ENCODE measurements at regions not wholly inside any gene's neighbourhood (a gene's known extent, or its start where the extent isn't known, plus 50 kb on each side); places are given as distances from the start of the nearest gene placed in this dataset.

DNA sequence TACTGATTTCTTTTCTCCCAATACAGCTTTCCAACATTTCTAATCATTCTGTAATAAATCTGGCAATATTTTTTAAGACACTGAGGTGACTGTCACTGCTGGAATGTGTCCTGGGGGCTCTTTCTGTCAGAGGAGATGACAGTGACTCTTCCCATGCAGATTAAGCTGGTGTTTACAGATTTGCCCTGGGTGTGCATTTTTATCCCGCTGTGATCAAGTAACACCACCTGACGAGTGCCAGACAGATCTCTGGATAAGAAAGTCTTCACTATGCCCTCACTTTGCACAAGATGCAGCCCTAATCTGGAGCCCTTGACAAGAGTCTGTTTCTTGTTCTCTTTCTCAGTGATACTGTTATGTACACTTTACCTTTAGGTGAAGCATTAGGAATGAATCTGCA lies 477.7 kb downstream of the ZIC1 start:
- 13% methylated on average over 2 of the region's 2 CpGs for WGBS
- Histone ChIP-seq H3K36me3 (ENCODE audit: insufficient read depth) (no peaks in the 10 kb centered on the region), H3K4me1 (ENCODE audit: insufficient read depth) (no peaks in the 10 kb centered on the region), H3K4me3 (ENCODE audit: low read depth, low read length) (no peak overlapping the region), H3K27ac (ENCODE audit: low read depth) (no peak overlapping the region)
- no peak for DNase-seq (ENCODE audit: extremely low spot score)

- H3K27ac ChIP-seq (ENCODE audit: low read depth): no peak overlapping the region
Measured at GRCh38 chr3:147887797-147888196, 478.6 kb downstream of the ZIC1 start.

GRCh38 chr3:147890114-147890513 lies 480.9 kb downstream of the ZIC1 start:
- H3K36me3 ChIP-seq (ENCODE audit: insufficient read depth): no peaks in the 10 kb centered on the region
- DNase-seq (ENCODE audit: extremely low spot score): no peak
- no peaks in the 10 kb centered on the region for H3K4me1 ChIP-seq (ENCODE audit: insufficient read depth)
- H3K4me3 ChIP-seq (ENCODE audit: low read depth, low read length): no peak overlapping the region
- H3K27ac ChIP-seq (ENCODE audit: low read depth): no peak overlapping the region

More at GRCh38 chr3:147887797-147888196, 478.6 kb downstream of the ZIC1 start:
- Histone ChIP-seq H3K4me3 (ENCODE audit: low read depth, low read length) (no peak overlapping the region), H3K4me1 (ENCODE audit: insufficient read depth) (no peaks in the 10 kb centered on the region), H3K36me3 (ENCODE audit: insufficient read depth) (no peaks in the 10 kb centered on the region)
- 18% methylated on average over 2 of the region's 2 CpGs for WGBS
- no peak for DNase-seq (ENCODE audit: extremely low spot score)

- no peak overlapping the region for H3K27ac ChIP-seq (ENCODE audit: low read depth)
- H3K4me1 ChIP-seq (ENCODE audit: insufficient read depth): no peaks in the 10 kb centered on the region
- H3K4me3 ChIP-seq (ENCODE audit: low read depth, low read length): no peak overlapping the region
- no peak for DNase-seq (ENCODE audit: extremely low spot score)
- WGBS: 81% methylated on average over 1 of the region's 1 CpG
- H3K36me3 ChIP-seq (ENCODE audit: insufficient read depth): no peaks in the 10 kb centered on the region
Measured at GRCh38 chr3:147895509-147895908, 486.3 kb downstream of the ZIC1 start.

GRCh38 chr3:147900851-147901250 lies 491.7 kb downstream of the ZIC1 start:
- WGBS: 77% methylated on average over 3 of the region's 3 CpGs
- H3K4me1 ChIP-seq (ENCODE audit: insufficient read depth): no peaks in the 10 kb centered on the region
- H3K4me3 ChIP-seq (ENCODE audit: low read depth, low read length): no peak overlapping the region
- DNase-seq (ENCODE audit: extremely low spot score): no peak
- no peak overlapping the region for H3K27ac ChIP-seq (ENCODE audit: low read depth)
- no peaks in the 10 kb centered on the region for H3K36me3 ChIP-seq (ENCODE audit: insufficient read depth)

DNA sequence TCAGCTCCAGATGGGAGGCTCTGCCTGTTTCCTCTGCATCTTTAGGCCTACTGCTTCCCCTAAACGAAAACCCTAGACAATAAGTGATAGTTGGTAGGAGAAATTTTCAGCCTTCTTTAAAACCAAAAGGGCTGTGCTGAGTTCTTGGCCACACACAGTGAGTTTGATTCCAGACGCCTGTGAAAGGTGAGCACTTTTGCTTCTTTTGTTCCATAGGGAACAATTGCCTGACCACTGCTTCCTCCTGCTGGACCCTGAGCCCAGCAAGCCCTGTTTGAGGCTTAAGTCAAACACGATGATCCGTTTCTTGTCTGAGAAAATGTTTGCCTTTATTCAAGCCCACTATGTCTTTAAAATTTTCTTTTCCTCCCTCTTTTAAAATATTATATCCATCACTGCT lies 493.9 kb downstream of the ZIC1 start:
- no peak overlapping the region for H3K27ac ChIP-seq (ENCODE audit: low read depth)
- H3K4me1 ChIP-seq (ENCODE audit: insufficient read depth): no peaks in the 10 kb centered on the region
- no peak overlapping the region for H3K4me3 ChIP-seq (ENCODE audit: low read depth, low read length)
- 32% methylated on average over 4 of the region's 4 CpGs for WGBS
- H3K36me3 ChIP-seq (ENCODE audit: insufficient read depth): no peaks in the 10 kb centered on the region
- DNase-seq (ENCODE audit: extremely low spot score): no peak

- Histone ChIP-seq H3K27ac (ENCODE audit: low read depth) (no peak overlapping the region), H3K36me3 (ENCODE audit: insufficient read depth) (no peaks in the 10 kb centered on the region), H3K4me3 (ENCODE audit: low read depth, low read length) (no peak overlapping the region), H3K4me1 (ENCODE audit: insufficient read depth) (no peaks in the 10 kb centered on the region)
- WGBS: 49% methylated on average over 3 of the region's 3 CpGs
- no peak for DNase-seq (ENCODE audit: extremely low spot score)
Measured at GRCh38 chr3:147904421-147904820, 495.3 kb downstream of the ZIC1 start.

GRCh38 chr3:147906285-147906684 lies 497.1 kb downstream of the ZIC1 start:
- H3K36me3 ChIP-seq (ENCODE audit: insufficient read depth): no peaks in the 10 kb centered on the region
- no peak overlapping the region for H3K4me3 ChIP-seq (ENCODE audit: low read depth, low read length)
- no peak overlapping the region for H3K27ac ChIP-seq (ENCODE audit: low read depth)
- H3K4me1 ChIP-seq (ENCODE audit: insufficient read depth): no peaks in the 10 kb centered on the region
- 49% methylated on average over 2 of the region's 2 CpGs for WGBS
- DNase-seq (ENCODE audit: extremely low spot score): no peak

DNA sequence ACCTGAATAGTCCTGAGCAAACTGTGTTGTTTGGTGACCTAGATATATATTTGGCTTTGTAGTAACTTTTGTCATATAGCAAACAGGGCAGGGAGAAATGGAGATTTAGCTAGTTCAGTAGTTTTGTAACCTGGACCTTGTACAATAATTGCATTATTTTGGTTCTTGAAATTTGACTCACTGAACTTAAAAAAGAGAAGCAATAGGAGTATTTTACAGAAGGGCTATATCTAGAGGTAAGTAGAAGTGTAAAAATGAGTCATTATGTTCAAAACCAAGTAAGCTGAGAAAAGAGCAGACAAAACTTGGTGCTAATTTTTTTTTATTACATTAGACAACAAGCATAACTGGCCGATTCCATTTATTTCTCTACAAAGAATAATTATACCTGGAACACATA lies 505.4 kb downstream of the ZIC1 start:
- WGBS: 89% methylated on average over 1 of the region's 1 CpG
- DNase-seq (ENCODE audit: extremely low spot score): no peak
- Histone ChIP-seq H3K4me1 (ENCODE audit: insufficient read depth) (no peaks in the 10 kb centered on the region), H3K27ac (ENCODE audit: low read depth) (no peak overlapping the region), H3K36me3 (ENCODE audit: insufficient read depth) (no peaks in the 10 kb centered on the region), H3K4me3 (ENCODE audit: low read depth, low read length) (no peak overlapping the region)

GRCh38 chr3:147915057-147915456 lies 505.9 kb downstream of the ZIC1 start:
- no peak for DNase-seq (ENCODE audit: extremely low spot score)
- no peak overlapping the region for H3K27ac ChIP-seq (ENCODE audit: low read depth)
- 74% methylated on average over 5 of the region's 5 CpGs for WGBS
- H3K4me3 ChIP-seq (ENCODE audit: low read depth, low read length): no peak overlapping the region
- H3K4me1 ChIP-seq (ENCODE audit: insufficient read depth): no peaks in the 10 kb centered on the region
- no peaks in the 10 kb centered on the region for H3K36me3 ChIP-seq (ENCODE audit: insufficient read depth)

DNA sequence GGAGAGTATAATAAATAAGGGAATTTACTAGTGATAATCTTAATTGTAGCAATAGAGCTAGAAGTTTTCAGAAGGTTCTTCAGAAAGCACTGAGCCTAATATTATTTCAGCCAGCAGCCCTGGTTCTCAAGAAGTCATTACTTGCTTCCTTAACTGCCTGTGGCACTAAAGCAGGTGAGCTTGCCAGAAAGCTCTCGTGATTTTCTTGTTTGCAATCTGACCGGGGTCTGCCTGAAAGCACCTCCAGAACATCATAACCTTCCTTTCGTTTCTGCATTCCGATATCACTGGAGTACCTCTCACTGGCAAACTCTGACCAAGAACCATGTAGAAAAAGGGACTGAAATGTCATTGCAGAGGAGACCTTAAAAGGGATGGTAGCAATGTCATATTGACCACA lies 510.3 kb downstream of the ZIC1 start:
- WGBS: 82% methylated on average over 4 of the region's 4 CpGs
- no peaks in the 10 kb centered on the region for H3K36me3 ChIP-seq (ENCODE audit: insufficient read depth)
- H3K27ac ChIP-seq (ENCODE audit: low read depth): no peak overlapping the region
- no peak overlapping the region for H3K4me3 ChIP-seq (ENCODE audit: low read depth, low read length)
- no peak for DNase-seq (ENCODE audit: extremely low spot score)
- H3K4me1 ChIP-seq (ENCODE audit: insufficient read depth): no peaks in the 10 kb centered on the region

GRCh38 chr3:147921051-147921450 lies 511.9 kb downstream of the ZIC1 start:
- H3K4me1 ChIP-seq (ENCODE audit: insufficient read depth): no peaks in the 10 kb centered on the region
- DNase-seq (ENCODE audit: extremely low spot score): no peak
- 62% methylated on average over 2 of the region's 2 CpGs for WGBS
- H3K36me3 ChIP-seq (ENCODE audit: insufficient read depth): no peaks in the 10 kb centered on the region
- H3K4me3 ChIP-seq (ENCODE audit: low read depth, low read length): no peak overlapping the region
- H3K27ac ChIP-seq (ENCODE audit: low read depth): no peak overlapping the region

DNA sequence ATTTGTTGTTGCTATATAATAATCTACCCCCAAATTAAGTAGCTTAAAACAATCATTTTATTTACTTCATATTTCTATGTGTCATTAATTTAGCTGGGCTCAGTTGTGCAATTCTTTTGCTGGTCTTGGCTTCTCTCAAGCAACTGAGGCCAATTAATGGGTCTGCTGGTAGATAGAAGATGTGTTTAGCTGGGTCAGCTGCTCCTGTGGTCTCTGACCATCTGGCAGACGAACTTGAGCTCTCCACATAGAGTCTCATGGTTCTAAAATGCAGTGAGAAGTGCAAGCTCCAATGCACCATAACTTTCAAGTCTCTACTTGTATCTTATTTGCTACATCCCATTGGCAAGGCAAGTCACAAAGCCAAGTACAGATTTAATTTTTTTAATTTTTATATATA lies 515.6 kb downstream of the ZIC1 start:
- no peaks in the 10 kb centered on the region for H3K4me1 ChIP-seq (ENCODE audit: insufficient read depth)
- WGBS: 40% methylated on average over 1 of the region's 1 CpG
- no peak overlapping the region for H3K27ac ChIP-seq (ENCODE audit: low read depth)
- no peak for DNase-seq (ENCODE audit: extremely low spot score)
- H3K4me3 ChIP-seq (ENCODE audit: low read depth, low read length): no peak overlapping the region
- H3K36me3 ChIP-seq (ENCODE audit: insufficient read depth): no peaks in the 10 kb centered on the region

DNA sequence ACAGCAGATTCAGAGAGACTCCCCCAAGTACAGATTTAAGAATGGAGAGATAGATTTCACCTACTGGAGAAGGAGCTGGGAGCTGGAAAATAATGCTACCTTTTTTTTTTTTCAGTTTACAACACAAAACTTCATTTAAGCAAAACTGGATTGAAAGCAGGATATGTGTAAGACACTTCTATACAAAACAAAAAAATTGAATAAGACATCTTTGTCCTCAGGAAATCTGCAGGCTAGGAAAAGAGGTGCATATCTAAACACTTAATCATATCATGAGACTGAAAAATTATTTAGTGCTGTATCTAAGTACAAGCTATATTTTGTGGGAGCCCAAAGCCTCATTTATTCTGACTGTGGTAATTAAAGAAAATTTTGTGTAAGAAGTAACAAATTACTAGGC lies 516.1 kb downstream of the ZIC1 start:
- no peak overlapping the region for H3K27ac ChIP-seq (ENCODE audit: low read depth)
- no peak for DNase-seq (ENCODE audit: extremely low spot score)
- H3K4me3 ChIP-seq (ENCODE audit: low read depth, low read length): no peak overlapping the region
- H3K4me1 ChIP-seq (ENCODE audit: insufficient read depth): no peaks in the 10 kb centered on the region
- no peaks in the 10 kb centered on the region for H3K36me3 ChIP-seq (ENCODE audit: insufficient read depth)

GRCh38 chr3:147930232-147930807 lies 521.2 kb downstream of the ZIC1 start:
- Histone ChIP-seq H3K4me1 (ENCODE audit: insufficient read depth) (no peaks in the 10 kb centered on the region), H3K27ac (ENCODE audit: low read depth) (no peak overlapping the region), H3K4me3 (ENCODE audit: low read depth, low read length) (no peak overlapping the region), H3K36me3 (ENCODE audit: insufficient read depth) (no peaks in the 10 kb centered on the region)
- DNase-seq (ENCODE audit: extremely low spot score): no peak
- WGBS: 20% methylated on average over 4 of the region's 4 CpGs
